ENCODE measurements at regions not wholly inside any gene's neighbourhood (a gene's known extent, or its start where the extent isn't known, plus 50 kb on each side); places are given as distances from the start of the nearest gene placed in this dataset.

- no peak for FAIRE-seq
- WGBS (ENCODE audit: insufficient coverage, insufficient replicate concordance, low lambda C conversion rate, missing lambda C conversion rate), result 68% methylated on average over 7 of the region's 7 CpGs
Observed at GRCh38 chr18:21180588-21180987, 61.4 kb upstream of the GREB1L start.

More at GRCh38 chr18:21180588-21180987, 61.4 kb upstream of the GREB1L start:
- no peaks in the 10 kb centered on the region for H3K9me3 ChIP-seq (replicated peaks; ENCODE audit: control insufficient read depth, insufficient read depth, low read length)
- ATAC-seq (no peak), DNase-seq (ENCODE audit: low read depth, low spot score) (no peak)
- BruUV-seq (replicated peaks), result no TSS peak
- ChIA-PET POLR2A (no interaction called here), CTCF (interaction anchor here (0.6 to 3.3 kb wide), 13 partner anchors 9 to 613 kb away, joined by 3 to 17 read pairs (median 3); no protein-coding TSS in a partner anchor), SMC1A (ENCODE audit: uncharacterized antibody, unreplicated experiment) (interaction anchor here (0.6 to 2.9 kb wide), 4 partner anchors 11 to 73 kb away, joined by 3 to 9 read pairs (median 5); no protein-coding TSS in a partner anchor), RAD21 (ENCODE audit: unreplicated experiment) (interaction anchor here (0.9 to 1.6 kb wide), 3 partner anchors 126 to 176 kb away, joined by 3 to 4 read pairs (median 3); no protein-coding TSS in a partner anchor)
- no peak overlapping the region for H3K27ac ChIP-seq (ENCODE audit: control insufficient read depth, insufficient read depth)
- H3K36me3 ChIP-seq (ENCODE audit: control insufficient read depth in 2 of 2, insufficient read depth in 2 of 2, low read length in 1 of 2), result no peaks in the 10 kb centered on the region
- no peaks in the 10 kb centered on the region for H3K27me3 ChIP-seq (replicated peaks in 1 of 2; ENCODE audit: control insufficient read depth in 2 of 2, insufficient read depth in 2 of 2, low read length in 1 of 2)
- no peak overlapping the region for H2AFZ ChIP-seq (ENCODE audit: control insufficient read depth, low read depth, low read length)
- no peak overlapping the region for H3K9ac ChIP-seq (ENCODE audit: control insufficient read depth, insufficient read depth, low read length)
- H4K20me1 ChIP-seq (ENCODE audit: control insufficient read depth, insufficient read depth), result no peaks in the 10 kb centered on the region
- no peak overlapping the region for H3K4me3 ChIP-seq
- H3K4me2 ChIP-seq (ENCODE audit: control insufficient read depth, insufficient read depth), result no peak overlapping the region
- no peaks in the 10 kb centered on the region for H3K4me1 ChIP-seq (ENCODE audit: control insufficient read depth, insufficient read depth, low read length)
- TF ChIP-seq, protein P1, sequence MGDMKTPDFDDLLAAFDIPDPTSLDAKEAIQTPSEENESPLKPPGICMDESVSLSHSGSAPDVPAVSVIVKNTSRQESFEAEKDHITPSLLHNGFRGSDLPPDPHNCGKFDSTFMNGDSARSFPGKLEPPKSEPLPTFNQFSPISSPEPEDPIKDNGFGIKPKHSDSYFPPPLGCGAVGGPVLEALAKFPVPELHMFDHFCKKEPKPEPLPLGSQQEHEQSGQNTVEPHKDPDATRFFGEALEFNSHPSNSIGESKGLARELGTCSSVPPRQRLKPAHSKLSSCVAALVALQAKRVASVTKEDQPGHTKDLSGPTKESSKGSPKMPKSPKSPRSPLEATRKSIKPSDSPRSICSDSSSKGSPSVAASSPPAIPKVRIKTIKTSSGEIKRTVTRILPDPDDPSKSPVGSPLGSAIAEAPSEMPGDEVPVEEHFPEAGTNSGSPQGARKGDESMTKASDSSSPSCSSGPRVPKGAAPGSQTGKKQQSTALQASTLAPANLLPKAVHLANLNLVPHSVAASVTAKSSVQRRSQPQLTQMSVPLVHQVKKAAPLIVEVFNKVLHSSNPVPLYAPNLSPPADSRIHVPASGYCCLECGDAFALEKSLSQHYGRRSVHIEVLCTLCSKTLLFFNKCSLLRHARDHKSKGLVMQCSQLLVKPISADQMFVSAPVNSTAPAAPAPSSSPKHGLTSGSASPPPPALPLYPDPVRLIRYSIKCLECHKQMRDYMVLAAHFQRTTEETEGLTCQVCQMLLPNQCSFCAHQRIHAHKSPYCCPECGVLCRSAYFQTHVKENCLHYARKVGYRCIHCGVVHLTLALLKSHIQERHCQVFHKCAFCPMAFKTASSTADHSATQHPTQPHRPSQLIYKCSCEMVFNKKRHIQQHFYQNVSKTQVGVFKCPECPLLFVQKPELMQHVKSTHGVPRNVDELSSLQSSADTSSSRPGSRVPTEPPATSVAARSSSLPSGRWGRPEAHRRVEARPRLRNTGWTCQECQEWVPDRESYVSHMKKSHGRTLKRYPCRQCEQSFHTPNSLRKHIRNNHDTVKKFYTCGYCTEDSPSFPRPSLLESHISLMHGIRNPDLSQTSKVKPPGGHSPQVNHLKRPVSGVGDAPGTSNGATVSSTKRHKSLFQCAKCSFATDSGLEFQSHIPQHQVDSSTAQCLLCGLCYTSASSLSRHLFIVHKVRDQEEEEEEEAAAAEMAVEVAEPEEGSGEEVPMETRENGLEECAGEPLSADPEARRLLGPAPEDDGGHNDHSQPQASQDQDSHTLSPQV (IDR thresholded peaks at IDR 0.05), result no peak
- TF ChIP-seq DPF2 (IDR thresholded peaks at IDR 0.05) (no peak), ATF2 (IDR thresholded peaks at IDR 0.05; ENCODE audit: low read length) (no peak), IRF3 (IDR thresholded peaks at IDR 0.05) (no peak), NR2F1 (conservative IDR thresholded peaks at IDR 0.05) (no peak), POU2F2 (IDR thresholded peaks at IDR 0.05; ENCODE audit: borderline replicate concordance, low read depth, low read length) (no peak), POLR2AphosphoS2 (IDR thresholded peaks at IDR 0.05; ENCODE audit: low read depth, low read length) (no peak), SREBF1 (IDR thresholded peaks at IDR 0.05; ENCODE audit: low read length) (no peak), SKIL (IDR thresholded peaks at IDR 0.05; ENCODE audit: low read depth, poor library complexity, severe bottlenecking) (no peak), FOXM1 (IDR thresholded peaks at IDR 0.05; ENCODE audit: low read depth, low read length) (no peak), SUZ12 (IDR thresholded peaks at IDR 0.05; ENCODE audit: unreplicated experiment) (no peak)
- in situ Hi-C loops (cut with MboI) (loop anchor here (25.0 kb wide), 1 partner anchor 93 kb away; no protein-coding TSS in a partner anchor), intact Hi-C loops (cut with micrococcal nuclease; ENCODE audit: unreplicated experiment) (no loop called here)
- no peaks in the 10 kb centered on the region for H3K79me2 ChIP-seq (ENCODE audit: control insufficient read depth, insufficient read depth, low read length)
